GM18502 (cell line): ENCODE measurements at regions not wholly inside any gene's neighbourhood (a gene's known extent, or its start where the extent isn't known, plus 50 kb on each side); places are given as distances from the start of the nearest gene placed in this dataset.
"Not testable (repeated sequence)": the region's sequence is repeated elsewhere in the genome, so short reads cannot be mapped to it uniquely, and the experiment has no call there.

Source experiments
- ATAC-seq: cut with Tn5 transposase; IDR thresholded peaks from one replicate; pipeline ENCODE4 v1.9.1; 2021; ENCODE audit warnings: mild to moderate bottlenecking; ENCODE audit not compliant: unreplicated experiment, poor library complexity

- ATAC-seq: no peak
These were observed 1282.1 kb downstream of the TMEM121 start for GRCh38 chr14:106808458-106808857.

- no peak for ATAC-seq
These were observed 1282.5 kb downstream of the TMEM121 start for GRCh38 chr14:106808907-106809306.

GRCh38 chr14:106809615-106810014 lies 1283.2 kb downstream of the TMEM121 start:
- ATAC-seq: no peak

GRCh38 chr14:106810168-106810567 lies 1283.8 kb downstream of the TMEM121 start:
- not testable (repeated sequence) for ATAC-seq

GRCh38 chr14:106811162-106811561 lies 1284.8 kb downstream of the TMEM121 start:
- ATAC-seq: no peak

- ATAC-seq: no peak
These were observed 1286.5 kb downstream of the TMEM121 start for GRCh38 chr14:106812788-106813476.

GRCh38 chr14:106813477-106813823 lies 1287.1 kb downstream of the TMEM121 start:
- no peak for ATAC-seq

- no peak for ATAC-seq
These were observed 1293.7 kb downstream of the TMEM121 start for GRCh38 chr14:106820119-106820518.

GRCh38 chr14:106821119-106821518 lies 1294.7 kb downstream of the TMEM121 start:
- no peak for ATAC-seq

GRCh38 chr14:106822905-106823304 lies 1296.5 kb downstream of the TMEM121 start:
- ATAC-seq: no peak

GRCh38 chr14:106823552-106823951 lies 1297.2 kb downstream of the TMEM121 start:
- no peak for ATAC-seq

- no peak for ATAC-seq
These were observed 1300.5 kb downstream of the TMEM121 start for GRCh38 chr14:106826833-106827369.

- no peak for ATAC-seq
These were observed 1304.9 kb downstream of the TMEM121 start for GRCh38 chr14:106831322-106831720.

GRCh38 chr14:106837870-106838269 lies 1311.5 kb downstream of the TMEM121 start:
- ATAC-seq: no peak

GRCh38 chr14:106838991-106839769 lies 1312.8 kb downstream of the TMEM121 start:
- no peak for ATAC-seq

GRCh38 chr14:106840258-106840657 lies 1313.9 kb downstream of the TMEM121 start:
- no peak for ATAC-seq

GRCh38 chr14:106840991-106841390 lies 1314.6 kb downstream of the TMEM121 start:
- no peak for ATAC-seq

- no peak for ATAC-seq
These were observed 1315.3 kb downstream of the TMEM121 start for GRCh38 chr14:106841701-106842100.

GRCh38 chr14:106842687-106843086 lies 1316.3 kb downstream of the TMEM121 start:
- ATAC-seq: no peak

- no peak for ATAC-seq
These were observed 1317.0 kb downstream of the TMEM121 start for GRCh38 chr14:106843386-106843785.

GRCh38 chr14:106843951-106844483 lies 1317.6 kb downstream of the TMEM121 start:
- no peak for ATAC-seq
